ENCODE measurements at regions not wholly inside any gene's neighbourhood (a gene's known extent, or its start where the extent isn't known, plus 50 kb on each side); places are given as distances from the start of the nearest gene placed in this dataset.

- no peak for DNase-seq (ENCODE audit: low read depth in 1 of 2, low spot score in 1 of 2)
- Histone ChIP-seq H3K27me3 (ENCODE audit: insufficient read depth, poor library complexity, severe bottlenecking) (no peaks in the 10 kb centered on the region), H3K27ac (replicated peaks) (no peak overlapping the region), H3K4me3 (replicated peaks; ENCODE audit: insufficient read depth, low read length) (no peak overlapping the region)
- no peak for TF ChIP-seq POLR2AphosphoS5 (IDR thresholded peaks at IDR 0.05; ENCODE audit: low read depth)
- TF ChIP-seq, protein P1, sequence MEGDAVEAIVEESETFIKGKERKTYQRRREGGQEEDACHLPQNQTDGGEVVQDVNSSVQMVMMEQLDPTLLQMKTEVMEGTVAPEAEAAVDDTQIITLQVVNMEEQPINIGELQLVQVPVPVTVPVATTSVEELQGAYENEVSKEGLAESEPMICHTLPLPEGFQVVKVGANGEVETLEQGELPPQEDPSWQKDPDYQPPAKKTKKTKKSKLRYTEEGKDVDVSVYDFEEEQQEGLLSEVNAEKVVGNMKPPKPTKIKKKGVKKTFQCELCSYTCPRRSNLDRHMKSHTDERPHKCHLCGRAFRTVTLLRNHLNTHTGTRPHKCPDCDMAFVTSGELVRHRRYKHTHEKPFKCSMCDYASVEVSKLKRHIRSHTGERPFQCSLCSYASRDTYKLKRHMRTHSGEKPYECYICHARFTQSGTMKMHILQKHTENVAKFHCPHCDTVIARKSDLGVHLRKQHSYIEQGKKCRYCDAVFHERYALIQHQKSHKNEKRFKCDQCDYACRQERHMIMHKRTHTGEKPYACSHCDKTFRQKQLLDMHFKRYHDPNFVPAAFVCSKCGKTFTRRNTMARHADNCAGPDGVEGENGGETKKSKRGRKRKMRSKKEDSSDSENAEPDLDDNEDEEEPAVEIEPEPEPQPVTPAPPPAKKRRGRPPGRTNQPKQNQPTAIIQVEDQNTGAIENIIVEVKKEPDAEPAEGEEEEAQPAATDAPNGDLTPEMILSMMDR (IDR thresholded peaks at IDR 0.05; ENCODE audit: insufficient read depth, low read length), result no peak
- TF ChIP-seq, protein P2, sequence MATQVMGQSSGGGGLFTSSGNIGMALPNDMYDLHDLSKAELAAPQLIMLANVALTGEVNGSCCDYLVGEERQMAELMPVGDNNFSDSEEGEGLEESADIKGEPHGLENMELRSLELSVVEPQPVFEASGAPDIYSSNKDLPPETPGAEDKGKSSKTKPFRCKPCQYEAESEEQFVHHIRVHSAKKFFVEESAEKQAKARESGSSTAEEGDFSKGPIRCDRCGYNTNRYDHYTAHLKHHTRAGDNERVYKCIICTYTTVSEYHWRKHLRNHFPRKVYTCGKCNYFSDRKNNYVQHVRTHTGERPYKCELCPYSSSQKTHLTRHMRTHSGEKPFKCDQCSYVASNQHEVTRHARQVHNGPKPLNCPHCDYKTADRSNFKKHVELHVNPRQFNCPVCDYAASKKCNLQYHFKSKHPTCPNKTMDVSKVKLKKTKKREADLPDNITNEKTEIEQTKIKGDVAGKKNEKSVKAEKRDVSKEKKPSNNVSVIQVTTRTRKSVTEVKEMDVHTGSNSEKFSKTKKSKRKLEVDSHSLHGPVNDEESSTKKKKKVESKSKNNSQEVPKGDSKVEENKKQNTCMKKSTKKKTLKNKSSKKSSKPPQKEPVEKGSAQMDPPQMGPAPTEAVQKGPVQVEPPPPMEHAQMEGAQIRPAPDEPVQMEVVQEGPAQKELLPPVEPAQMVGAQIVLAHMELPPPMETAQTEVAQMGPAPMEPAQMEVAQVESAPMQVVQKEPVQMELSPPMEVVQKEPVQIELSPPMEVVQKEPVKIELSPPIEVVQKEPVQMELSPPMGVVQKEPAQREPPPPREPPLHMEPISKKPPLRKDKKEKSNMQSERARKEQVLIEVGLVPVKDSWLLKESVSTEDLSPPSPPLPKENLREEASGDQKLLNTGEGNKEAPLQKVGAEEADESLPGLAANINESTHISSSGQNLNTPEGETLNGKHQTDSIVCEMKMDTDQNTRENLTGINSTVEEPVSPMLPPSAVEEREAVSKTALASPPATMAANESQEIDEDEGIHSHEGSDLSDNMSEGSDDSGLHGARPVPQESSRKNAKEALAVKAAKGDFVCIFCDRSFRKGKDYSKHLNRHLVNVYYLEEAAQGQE (IDR thresholded peaks at IDR 0.05; ENCODE audit: insufficient replicate concordance, low read depth), result no peak
- no peak for TF ChIP-seq GABPA (IDR thresholded peaks at IDR 0.05; ENCODE audit: low read depth)
- TF ChIP-seq SPI1 (IDR thresholded peaks at IDR 0.05; ENCODE audit: borderline replicate concordance, low read depth), result no peak
Measured at GRCh38 chr5:145467446-145467845, 367.7 kb downstream of the PRELID2 start.

- no peak for DNase-seq (ENCODE audit: low read depth in 1 of 2, low spot score in 1 of 2)
- no peak overlapping the region for H3K27ac ChIP-seq (replicated peaks)
- no peak for TF ChIP-seq SPI1 (IDR thresholded peaks at IDR 0.05; ENCODE audit: borderline replicate concordance, low read depth)
- TF ChIP-seq POLR2AphosphoS5 (IDR thresholded peaks at IDR 0.05; ENCODE audit: low read depth), result no peak
- TF ChIP-seq, protein P2 (IDR thresholded peaks at IDR 0.05; ENCODE audit: insufficient replicate concordance, low read depth), result no peak
- TF ChIP-seq, protein P1 (IDR thresholded peaks at IDR 0.05; ENCODE audit: insufficient read depth, low read length), result no peak
- no peak for TF ChIP-seq GABPA (IDR thresholded peaks at IDR 0.05; ENCODE audit: low read depth)
- H3K4me3 ChIP-seq (replicated peaks; ENCODE audit: insufficient read depth, low read length), result no peak overlapping the region
- H3K27me3 ChIP-seq (ENCODE audit: insufficient read depth, poor library complexity, severe bottlenecking), result no peaks in the 10 kb centered on the region
Measured at GRCh38 chr5:145466533-145466932, 368.6 kb downstream of the PRELID2 start.

DNA sequence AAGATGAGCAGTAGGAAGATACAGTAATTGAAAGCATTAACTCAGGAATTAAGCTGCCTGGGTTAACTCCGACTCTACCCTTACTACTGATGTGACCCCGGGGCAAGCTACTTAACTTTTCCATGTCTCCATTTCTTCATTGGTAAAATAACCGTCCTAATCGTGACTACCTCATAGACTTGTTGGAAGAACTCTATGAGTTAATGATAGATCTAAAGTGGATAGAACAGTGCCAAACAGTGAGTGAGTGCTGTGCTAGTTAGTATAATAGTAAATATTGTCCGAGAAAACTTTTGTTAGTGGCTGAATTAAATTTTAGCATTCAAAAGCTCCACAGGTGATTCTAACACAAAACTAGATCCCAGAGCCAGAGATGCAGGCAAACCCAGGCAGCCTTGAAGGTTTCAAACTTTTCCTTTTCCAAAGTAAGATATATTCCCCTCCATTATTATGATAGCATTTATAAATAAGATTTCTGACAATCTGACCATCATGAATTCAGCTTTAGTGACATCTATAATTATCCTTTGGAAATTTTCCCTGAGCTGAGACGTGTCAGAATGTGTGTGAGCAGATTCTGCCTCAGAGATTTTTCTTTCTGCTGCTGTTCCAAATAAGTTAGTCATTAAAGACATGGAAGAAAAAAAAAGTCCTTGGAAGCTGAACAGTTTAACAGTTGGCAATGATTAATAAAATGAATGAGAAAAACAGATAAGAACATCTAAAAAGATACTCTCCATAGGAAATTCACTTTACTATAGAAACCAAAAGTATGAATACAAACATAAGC, 369.5 kb downstream of the PRELID2 start:
- Histone ChIP-seq H3K27ac (replicated peaks) (no peak overlapping the region), H3K27me3 (ENCODE audit: insufficient read depth, poor library complexity, severe bottlenecking) (no peaks in the 10 kb centered on the region), H3K4me3 (replicated peaks; ENCODE audit: insufficient read depth, low read length) (no peak overlapping the region)
- TF ChIP-seq POLR2AphosphoS5 (IDR thresholded peaks at IDR 0.05; ENCODE audit: low read depth) (no peak), GABPA (IDR thresholded peaks at IDR 0.05; ENCODE audit: low read depth) (no peak), SPI1 (IDR thresholded peaks at IDR 0.05; ENCODE audit: borderline replicate concordance, low read depth) (no peak)
- TF ChIP-seq, protein P1 (IDR thresholded peaks at IDR 0.05; ENCODE audit: insufficient read depth, low read length), result no peak
- TF ChIP-seq, protein P2 (IDR thresholded peaks at IDR 0.05; ENCODE audit: insufficient replicate concordance, low read depth), result no peak
- DNase-seq (ENCODE audit: low read depth in 1 of 2, low spot score in 1 of 2), result no peak
